NCI-H2107 treated with DMSO at 0.1 percent for 48 hours (cell line): ENCODE measurements at regions not wholly inside any gene's neighbourhood (a gene's known extent, or its start where the extent isn't known, plus 50 kb on each side); places are given as distances from the start of the nearest gene placed in this dataset.

Experiments used
- DNase-seq: peaks from one replicate; lab custom pipeline; 2025; ENCODE audit not compliant: unreplicated experiment; lab: John Stamatoyannopoulos, UW

DNA sequence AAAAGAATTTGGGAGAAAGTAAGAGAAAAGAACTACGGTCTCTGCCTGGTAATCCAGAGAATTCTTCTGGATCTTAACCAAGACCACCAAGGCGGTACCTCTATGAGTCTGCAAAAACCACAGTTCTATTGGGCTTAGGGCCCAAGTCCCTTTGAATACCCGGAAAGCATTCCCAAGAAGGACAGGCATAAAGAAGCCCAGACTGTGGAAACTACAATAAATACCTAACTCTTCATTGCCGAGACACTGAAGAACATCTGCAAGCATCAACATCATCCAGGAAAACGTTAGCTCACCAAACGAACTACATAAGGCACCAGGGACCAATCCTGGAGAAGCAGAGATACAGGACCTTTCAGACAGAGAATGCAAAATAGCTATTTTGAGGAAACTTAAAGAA is 162.3 kb upstream of the TMC3 start:
- DNase-seq: no peak

DNA sequence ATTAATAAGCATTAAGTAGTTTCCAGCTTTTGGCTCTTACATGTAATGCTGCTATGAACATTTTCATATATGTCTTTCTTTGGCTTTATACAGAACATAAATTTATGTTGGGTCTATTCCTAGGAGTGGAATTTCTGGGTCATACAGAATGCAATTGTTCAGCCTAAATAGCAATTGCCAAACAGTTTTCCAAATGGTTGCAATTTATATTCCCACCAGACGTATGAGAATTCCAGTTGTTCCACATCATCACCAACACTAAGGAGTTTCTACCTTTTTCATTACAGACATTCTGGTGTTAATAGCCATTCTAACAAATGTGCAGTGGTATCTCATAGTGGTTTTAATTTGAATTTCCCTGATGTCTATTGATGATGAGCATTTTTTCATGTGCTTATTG is 160.1 kb upstream of the TMC3 start:
- DNase-seq: no peak

DNA sequence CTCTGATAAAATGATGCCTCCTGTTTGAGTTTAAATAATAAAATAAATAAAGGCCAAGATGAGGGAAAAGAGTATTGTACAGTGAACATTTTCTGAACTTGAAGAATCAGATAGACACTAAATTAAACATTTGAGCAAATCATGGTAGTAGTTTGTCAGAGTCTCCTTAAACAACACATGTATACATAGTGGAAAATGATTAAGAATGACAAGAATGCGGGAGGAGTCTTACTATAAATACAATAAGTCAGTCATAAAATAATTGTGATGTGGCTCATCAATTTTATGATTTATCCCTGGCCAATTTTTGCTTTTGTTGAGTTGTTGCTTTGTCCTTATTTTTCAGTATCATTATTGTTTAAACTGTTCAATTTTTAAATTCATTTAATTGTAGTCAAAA is 158.0 kb upstream of the TMC3 start:
- no peak for DNase-seq

DNA sequence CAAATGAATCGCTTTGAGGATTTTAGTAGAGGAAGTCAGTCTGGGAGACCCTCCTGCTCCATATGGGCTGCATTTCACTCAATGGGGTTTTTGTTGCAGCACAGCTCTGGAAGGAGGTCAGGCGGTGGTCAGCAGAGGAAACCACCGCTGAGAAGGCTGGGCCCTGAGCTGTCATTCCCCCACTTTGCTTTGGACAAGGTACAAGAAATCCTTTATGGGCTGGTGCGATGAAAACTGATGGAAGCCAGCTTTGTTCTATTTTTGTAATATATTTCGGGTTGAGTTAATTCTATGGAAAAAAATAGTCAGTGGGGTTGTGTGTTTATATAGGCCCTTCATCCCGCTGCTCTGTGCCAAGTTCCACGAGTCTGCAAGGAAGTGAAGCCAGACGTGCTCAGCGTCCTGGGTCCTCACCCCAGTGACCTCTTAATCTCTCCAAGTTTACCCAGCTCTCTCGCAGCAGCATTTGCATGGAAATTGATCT is 157.1 kb upstream of the TMC3 start:
- no peak for DNase-seq

DNA sequence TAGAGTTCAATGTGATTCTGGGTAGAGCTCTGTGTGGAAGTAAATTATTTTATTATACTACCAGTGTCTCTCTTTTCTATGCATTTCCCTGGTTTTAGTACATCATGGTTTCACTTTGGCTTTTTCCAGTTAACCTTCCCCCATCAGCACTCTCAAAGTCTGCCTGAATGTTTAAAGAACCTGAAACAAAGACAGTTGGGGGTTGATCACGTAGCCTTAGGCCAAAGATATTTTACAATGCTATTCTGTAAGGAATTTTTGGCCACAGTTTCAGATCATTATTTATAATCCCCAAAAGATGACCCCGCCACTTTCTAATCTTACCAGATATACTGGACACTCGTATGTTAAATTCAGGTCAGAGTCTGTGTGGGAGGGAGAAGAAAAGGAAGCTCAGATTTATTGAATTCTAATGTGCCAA is 156.3 kb upstream of the TMC3 start:
- DNase-seq: no peak

DNA sequence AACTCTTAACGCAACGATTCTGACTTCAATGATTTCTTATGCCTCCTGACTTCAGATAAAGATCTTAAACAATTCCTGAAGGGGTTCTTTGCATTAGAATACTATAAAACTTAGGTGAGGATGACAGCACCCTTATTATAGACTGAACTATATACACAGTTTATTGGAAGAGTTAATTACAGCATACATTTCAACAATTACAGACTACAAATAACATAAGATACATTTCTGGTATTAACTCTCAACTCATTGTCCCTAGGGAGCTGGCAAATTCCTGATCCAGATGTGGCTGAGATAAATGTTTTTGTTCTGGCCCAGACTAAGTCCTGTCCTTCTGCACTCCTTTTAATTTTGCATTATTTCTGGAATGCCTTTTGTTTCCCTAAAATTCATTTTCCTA is 155.5 kb upstream of the TMC3 start:
- DNase-seq: no peak

DNA sequence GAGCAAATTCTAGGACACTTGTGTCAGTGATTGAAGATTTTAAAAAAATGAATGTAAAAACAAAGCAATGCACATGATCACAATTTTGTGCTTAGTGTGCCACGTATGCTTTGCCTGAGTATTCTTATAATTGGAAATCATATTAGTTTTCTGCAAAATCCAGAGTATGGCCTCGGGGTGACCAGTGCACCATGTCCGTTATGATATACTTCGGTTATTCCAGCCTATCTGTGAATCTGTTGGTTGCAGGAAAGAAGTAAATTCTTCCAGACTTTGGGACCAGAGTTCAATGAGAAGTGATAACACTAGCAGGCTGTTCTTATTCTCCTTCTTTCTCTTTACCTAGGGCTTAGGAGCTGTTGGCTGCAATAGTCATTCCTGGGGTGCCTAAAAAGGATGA is 152.0 kb upstream of the TMC3 start:
- DNase-seq: no peak

DNA sequence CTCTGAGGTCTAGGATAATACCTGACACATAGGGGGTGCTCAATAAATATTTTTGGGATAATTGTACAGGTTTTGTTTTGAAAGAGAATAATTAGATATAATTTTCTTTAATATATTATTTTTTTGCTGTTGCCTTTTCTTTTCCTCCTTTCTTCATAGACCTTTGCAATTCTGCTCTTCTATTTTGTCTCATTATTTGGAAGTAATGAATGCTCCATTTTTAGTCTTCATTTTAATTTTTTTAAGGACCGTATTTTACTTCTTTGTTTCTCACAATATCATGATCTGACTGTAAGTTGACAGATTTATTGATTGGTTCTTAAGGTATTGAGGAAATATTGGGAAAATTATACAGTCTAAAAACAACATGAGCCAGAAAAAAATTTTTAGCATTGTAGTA is 150.5 kb upstream of the TMC3 start:
- no peak for DNase-seq

DNA sequence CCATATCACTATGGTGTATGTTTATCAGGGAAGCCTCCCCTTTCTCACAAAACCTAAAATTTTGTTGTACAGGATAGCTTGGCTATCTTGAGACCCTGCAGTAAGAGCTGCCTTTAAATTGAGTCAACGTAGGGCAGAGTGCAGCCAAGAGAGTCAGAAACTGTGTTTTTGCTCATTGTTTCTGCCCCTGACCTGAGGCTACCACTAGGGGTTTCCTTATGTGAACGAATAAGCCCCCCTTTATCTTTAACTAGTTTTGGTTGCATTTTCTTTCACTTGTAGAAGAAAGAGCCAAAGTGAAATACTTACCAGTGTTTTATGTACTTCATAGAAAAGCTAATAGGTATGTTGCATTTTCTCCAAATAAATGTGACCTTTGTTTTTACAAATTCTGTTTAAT is 149.9 kb upstream of the TMC3 start:
- DNase-seq: no peak

DNA sequence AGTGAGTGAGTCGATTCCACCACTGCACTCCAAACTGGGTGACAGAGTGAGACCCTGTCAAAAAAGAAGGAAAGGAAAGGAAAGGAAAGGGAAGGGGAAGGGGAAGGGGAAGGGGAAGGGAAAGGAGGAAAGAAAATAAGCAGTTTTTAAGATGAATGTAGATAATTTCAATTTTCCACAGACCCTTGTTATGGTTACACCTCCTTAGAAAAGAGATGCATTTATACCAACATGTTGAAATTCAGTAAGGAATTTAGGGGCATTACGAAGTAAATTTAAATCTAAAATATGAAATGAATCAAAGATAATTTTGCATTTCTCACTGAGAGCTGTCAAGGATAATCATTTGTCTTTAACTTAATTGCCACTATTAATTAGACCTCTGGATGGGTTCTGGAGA is 146.5 kb upstream of the TMC3 start:
- DNase-seq: no peak

DNA sequence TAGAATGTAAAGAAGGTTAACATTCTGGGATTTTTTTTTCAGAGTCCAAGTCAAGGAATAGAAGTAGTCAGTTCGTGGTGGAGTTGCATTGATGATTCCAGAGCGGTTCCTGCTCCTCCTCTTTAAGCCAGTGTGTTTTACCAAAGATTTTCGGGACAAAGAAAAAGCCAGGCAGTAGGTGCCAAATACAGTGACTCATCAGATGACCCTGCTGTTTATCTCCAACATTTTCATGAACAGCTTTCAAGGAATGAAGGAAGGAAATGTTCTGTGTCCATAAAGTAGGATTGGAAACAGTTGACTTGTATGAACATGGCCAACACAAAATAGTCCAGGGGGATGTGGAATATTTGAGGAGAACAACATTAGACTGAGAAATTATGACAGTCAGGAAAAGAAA is 142.4 kb upstream of the TMC3 start:
- DNase-seq: no peak

DNA sequence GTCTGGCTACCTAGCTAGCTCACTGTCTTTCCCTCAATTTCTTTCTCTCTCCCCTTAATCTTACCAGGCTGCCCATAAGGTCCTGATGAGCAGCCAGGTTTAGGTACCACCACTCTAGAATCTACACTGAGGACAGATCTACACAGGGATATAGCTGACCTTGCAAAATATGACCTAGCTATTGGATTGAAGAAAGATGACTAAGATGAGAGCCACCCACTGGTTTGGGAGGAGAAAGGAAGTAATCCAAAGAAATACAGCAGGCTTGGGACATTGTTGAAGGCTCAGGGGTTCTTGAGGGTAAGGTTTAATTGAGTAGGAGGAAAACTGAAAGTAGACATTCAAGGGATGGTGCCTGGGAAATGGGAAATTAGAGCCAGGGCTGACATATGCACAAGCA is 142.0 kb upstream of the TMC3 start:
- no peak for DNase-seq

DNA sequence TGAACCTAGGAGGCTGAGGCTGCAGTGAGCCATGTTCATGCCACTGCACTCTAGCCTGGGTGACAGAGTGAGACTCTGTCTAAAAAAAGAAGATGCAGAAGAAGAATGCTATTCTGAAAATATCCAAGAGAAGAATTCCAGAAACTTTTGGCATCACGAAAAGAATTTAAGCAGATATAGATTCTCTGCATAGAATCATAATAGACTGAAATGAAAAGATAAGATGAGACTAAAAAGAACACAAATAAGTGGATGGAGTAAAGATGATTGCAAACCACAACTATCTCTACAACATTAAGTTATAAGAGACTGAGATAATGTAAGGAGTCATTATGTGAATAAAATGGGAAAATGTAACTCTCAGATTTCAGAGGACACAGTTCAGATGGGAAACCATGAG is 140.7 kb upstream of the TMC3 start:
- DNase-seq: no peak

DNA sequence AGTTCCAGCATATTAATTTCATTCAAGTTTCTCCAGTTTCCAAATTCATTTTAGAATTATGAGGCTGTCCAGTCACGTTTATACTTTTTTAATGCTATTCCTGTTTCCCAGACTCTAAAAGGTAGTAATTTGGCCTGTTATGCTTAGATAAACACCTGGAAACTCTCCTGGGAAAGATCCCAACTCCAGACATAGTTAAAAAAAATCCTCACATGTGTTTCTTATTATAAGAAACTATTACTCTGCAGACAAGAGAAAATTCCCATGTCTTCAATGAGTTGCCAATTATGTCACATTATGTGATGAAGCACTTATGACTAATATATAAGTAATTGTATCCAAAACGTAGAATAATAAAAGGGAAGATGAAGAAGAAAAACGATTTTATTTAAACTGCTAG is 137.1 kb upstream of the TMC3 start:
- no peak for DNase-seq

DNA sequence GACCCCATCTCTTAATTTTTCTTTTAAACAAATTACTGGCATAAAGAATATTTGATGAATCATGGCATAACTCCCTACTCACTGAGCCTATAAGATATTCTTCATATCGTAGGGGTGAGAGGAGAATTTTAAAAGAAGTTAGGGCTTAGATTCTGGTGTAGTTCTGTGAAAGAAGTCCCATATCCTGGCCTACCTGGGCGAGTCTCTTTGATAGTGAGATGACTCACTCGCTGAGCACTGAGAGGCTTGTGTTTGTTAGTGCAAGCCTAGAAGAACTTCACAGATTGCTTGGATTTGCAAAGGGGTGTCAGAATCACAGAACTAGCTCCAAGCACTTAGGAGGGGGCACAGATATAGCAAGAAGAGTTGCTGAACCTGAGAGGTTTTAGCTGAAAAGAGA is 133.8 kb upstream of the TMC3 start:
- no peak for DNase-seq

DNA sequence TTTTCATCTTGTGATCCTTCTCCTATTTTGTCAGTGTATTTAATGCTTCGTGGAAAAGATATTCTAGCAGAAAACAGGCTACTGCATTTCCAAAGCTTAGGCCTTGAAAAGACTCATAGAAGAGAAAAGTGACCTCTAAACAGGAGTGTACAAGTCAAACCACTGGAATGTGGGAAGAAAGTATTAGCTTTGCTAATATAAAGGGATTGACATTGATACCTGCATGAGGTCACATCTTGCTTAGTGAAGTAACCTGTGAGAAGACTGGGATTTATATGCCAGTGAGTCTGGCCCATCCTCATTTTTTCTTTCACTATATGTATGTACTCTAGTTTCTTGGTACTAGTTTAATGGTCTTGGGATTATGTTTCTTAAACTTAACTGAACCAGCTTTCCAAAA is 132.9 kb upstream of the TMC3 start:
- no peak for DNase-seq

DNA sequence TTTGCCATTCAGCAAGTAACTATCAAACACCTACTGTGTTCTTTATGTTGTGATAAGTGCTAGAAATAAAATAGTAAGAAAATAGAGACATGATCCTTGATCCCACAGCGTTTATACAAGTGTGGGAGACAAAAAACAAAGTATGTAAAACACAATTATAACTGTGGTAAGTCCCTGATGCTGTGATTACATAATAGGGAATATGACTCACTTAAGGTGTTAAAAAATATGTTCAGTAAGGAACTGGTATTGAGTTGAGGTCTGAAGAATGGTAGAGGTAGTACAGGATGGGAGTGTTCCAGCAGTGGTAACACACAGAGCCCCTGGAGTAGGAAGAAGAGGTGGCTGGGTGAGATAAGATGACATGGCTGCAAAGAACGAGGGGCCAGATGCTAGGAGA is 132.1 kb upstream of the TMC3 start:
- no peak for DNase-seq

DNA sequence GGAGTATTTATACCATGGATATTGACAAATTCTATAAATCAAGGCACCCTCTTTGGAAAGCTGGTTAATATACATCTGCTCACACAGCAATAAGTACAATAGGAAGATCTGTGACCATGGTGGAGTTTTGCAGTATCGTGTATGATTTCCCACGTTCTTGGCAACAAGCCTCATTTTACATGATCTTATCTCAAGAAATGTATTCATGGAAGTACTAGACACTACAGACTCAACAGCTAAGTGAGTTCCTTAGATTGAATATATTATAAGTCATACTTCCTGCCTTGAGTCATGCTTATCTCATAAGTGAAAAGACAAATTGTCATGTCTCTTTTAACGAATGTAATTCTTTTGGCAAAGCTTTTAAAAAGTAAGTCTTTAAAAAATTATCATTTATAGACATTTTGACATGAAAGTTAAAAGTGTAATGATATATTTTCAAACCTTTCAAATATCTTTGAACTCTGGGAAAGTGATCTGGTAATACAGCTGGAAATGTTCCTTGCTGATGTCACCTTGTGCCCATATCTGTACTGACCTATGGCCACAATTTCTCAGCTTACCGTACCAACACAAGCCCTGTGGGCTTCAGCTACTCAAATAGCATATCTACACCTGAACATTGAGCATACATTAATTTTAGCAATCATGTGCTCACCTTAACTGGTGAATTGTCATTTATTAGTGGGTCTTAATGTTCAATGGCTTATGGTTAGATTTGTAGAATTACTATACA is 130.3 kb upstream of the TMC3 start:
- no peak for DNase-seq

DNA sequence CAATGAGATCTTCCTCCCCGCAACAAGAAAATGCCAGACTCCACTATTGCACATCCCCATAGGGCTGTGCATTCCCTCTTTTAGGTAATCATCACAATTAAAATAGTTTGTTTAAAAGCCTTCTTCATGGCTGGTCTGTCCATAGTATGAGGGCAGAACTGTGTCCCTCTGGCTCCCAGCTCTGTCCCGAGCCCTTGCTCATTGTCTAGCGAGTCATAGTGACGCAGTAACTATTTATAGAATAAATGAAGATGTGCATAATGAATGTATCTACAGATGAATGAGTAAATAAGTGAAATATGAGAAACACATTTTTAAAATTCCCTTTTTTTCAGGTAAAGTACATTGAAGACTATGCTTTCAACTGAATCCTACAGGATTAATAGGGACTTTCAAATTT is 128.4 kb upstream of the TMC3 start:
- DNase-seq: no peak

DNA sequence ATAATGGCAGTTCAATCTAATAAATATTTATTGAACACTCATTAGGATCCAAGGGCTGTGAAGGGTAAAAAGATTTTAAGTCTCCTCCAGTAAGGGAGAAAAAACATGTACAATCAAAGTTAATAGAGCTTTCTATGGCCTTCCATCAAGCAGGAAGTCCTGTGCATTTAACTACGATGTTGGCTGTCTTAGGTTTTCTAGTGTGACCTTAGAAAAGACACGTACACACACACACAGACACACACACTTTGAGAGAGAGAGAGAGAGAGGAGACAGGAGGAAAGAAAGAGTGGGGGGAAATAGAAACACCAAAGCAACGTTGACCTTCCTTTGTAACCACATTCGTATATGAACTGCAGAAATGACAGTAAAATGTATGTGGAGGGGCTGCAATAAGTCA is 126.1 kb upstream of the TMC3 start:
- DNase-seq: no peak

DNA sequence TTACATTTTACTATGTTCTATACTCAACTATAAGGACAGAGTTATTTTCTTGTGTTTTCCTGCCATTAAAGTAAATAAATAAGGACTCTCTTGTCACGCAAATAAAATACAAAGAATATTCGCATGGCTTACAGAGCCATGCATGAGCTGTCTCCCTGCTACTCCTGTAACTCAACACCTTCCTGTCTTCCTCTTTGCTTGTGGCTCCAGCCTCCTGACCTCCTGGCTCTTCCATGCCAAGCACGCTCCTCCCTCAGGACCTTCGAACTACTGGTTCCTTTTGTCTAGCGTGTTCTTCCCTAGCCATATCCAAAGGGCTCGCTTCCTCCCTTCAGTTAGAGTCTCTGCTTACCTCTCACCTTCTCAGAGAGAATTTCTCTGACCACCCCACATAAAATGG is 124.3 kb upstream of the TMC3 start:
- no peak for DNase-seq

DNA sequence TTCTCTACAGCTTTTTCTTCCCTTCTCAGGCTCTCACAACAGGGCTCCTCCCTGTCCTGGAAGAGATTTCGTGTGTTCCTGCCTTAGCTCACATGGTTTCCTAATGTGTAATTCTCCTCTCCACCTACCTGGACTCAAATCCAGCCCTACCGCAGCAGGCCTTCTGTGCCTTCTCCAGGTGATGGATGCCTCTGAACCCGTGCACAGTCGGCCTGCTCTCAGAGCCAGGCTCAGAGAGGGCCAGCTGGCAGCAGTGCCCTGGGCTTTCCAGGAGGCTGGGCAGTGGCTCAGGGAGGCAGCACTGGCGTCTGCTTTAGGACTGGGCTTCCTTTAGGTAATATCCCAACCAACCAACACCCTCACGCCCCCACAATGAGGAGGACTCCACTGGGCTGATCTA is 123.2 kb upstream of the TMC3 start:
- no peak for DNase-seq

DNA sequence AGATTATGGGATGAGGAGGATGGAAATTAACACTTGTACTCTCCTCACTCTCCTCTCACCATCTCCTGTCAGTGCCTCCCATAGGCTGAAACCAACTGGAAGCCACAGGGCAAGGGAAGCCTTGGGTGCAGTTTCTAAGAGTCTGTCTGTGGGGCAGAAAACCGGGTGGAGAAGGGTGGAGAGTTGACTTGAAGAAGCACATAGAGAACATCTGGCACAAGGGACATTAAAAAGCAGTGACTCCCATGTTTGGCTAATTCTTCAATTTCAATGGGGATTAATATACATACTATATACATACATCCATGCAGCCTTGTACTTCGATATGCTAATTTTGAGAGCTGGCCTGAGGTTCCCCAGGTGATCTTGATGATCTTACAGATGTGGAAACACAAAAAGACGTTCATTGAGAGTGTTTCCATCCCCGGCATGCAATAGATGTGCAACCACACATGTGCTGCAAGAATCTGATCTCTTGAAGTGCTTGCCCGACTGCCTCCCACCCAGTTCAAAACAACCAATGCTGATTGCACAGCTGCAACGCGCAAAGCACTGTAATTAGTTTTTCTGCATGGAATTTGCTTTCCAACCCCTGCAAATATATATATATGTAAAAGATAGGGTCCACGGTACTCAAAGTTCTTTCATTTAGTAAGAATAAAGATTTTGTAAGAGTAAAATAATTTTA is 121.9 kb upstream of the TMC3 start:
- DNase-seq: no peak
